ENCODE measurements at regions not wholly inside any gene's neighbourhood (a gene's known extent, or its start where the extent isn't known, plus 50 kb on each side); places are given as distances from the start of the nearest gene placed in this dataset.

GRCh38 chr5:152083231-152083630 lies 158.6 kb upstream of the GLRA1 start:
- H3K27me3 ChIP-seq (ENCODE audit: low read depth, low read length): no peaks in the 10 kb centered on the region
- H4K20me1 ChIP-seq (ENCODE audit: insufficient read depth, low read length): no peaks in the 10 kb centered on the region
- H3K4me3 ChIP-seq (ENCODE audit: low read length): no peak overlapping the region
- H3K9ac ChIP-seq (ENCODE audit: low read length): no peak overlapping the region
- TF ChIP-seq CTCF (IDR thresholded peaks at IDR 0.05; ENCODE audit: low read depth, low read length): no peak
- no peak for TF ChIP-seq EZH2phosphoT487 (IDR thresholded peaks at IDR 0.05; ENCODE audit: low read depth)
- no peaks in the 10 kb centered on the region for H3K36me3 ChIP-seq (replicated peaks; ENCODE audit: low read depth, low read length)
- H3K4me2 ChIP-seq (ENCODE audit: low read length): no peak overlapping the region
- no peak overlapping the region for H2AFZ ChIP-seq (ENCODE audit: low read depth, low read length)
- H3K4me1 ChIP-seq (ENCODE audit: low read length): no peaks in the 10 kb centered on the region
- no peak overlapping the region for H3K27ac ChIP-seq (ENCODE audit: low read length)
- no peaks in the 10 kb centered on the region for H3K79me2 ChIP-seq (ENCODE audit: low read length)
- H3K9me3 ChIP-seq (ENCODE audit: insufficient read depth, low read length): no peaks in the 10 kb centered on the region

GRCh38 chr5:152072091-152072490 lies 147.4 kb upstream of the GLRA1 start:
- Histone ChIP-seq H3K4me1 (ENCODE audit: low read length) (no peaks in the 10 kb centered on the region), H3K9ac (ENCODE audit: low read length) (no peak overlapping the region), H3K9me3 (ENCODE audit: insufficient read depth, low read length) (no peaks in the 10 kb centered on the region), H3K4me3 (ENCODE audit: low read length) (no peak overlapping the region), H3K79me2 (ENCODE audit: low read length) (no peaks in the 10 kb centered on the region), H3K36me3 (replicated peaks; ENCODE audit: low read depth, low read length) (no peaks in the 10 kb centered on the region), H3K27me3 (ENCODE audit: low read depth, low read length) (no peaks in the 10 kb centered on the region), H2AFZ (ENCODE audit: low read depth, low read length) (no peak overlapping the region), H3K4me2 (ENCODE audit: low read length) (no peak overlapping the region), H3K27ac (ENCODE audit: low read length) (no peak overlapping the region), H4K20me1 (ENCODE audit: insufficient read depth, low read length) (no peaks in the 10 kb centered on the region)
- no peak for TF ChIP-seq CTCF (IDR thresholded peaks at IDR 0.05; ENCODE audit: low read depth, low read length)
- TF ChIP-seq EZH2phosphoT487 (IDR thresholded peaks at IDR 0.05; ENCODE audit: low read depth): no peak

GRCh38 chr5:152070591-152070990 lies 145.9 kb upstream of the GLRA1 start:
- Histone ChIP-seq H4K20me1 (ENCODE audit: insufficient read depth, low read length) (no peaks in the 10 kb centered on the region), H3K4me3 (ENCODE audit: low read length) (no peak overlapping the region), H3K27me3 (ENCODE audit: low read depth, low read length) (no peaks in the 10 kb centered on the region), H3K4me2 (ENCODE audit: low read length) (no peak overlapping the region), H3K9me3 (ENCODE audit: insufficient read depth, low read length) (no peaks in the 10 kb centered on the region), H3K4me1 (ENCODE audit: low read length) (no peaks in the 10 kb centered on the region), H3K79me2 (ENCODE audit: low read length) (no peaks in the 10 kb centered on the region), H3K27ac (ENCODE audit: low read length) (no peak overlapping the region), H2AFZ (ENCODE audit: low read depth, low read length) (no peak overlapping the region), H3K9ac (ENCODE audit: low read length) (no peak overlapping the region), H3K36me3 (replicated peaks; ENCODE audit: low read depth, low read length) (no peaks in the 10 kb centered on the region)
- TF ChIP-seq CTCF (IDR thresholded peaks at IDR 0.05; ENCODE audit: low read depth, low read length): no peak

GRCh38 chr5:152066784-152067183 lies 142.1 kb upstream of the GLRA1 start:
- H3K4me3 ChIP-seq (ENCODE audit: low read length): no peak overlapping the region
- H3K4me1 ChIP-seq (ENCODE audit: low read length): no peaks in the 10 kb centered on the region
- no peak overlapping the region for H2AFZ ChIP-seq (ENCODE audit: low read depth, low read length)
- H3K27me3 ChIP-seq (ENCODE audit: low read depth, low read length): no peaks in the 10 kb centered on the region
- H3K9ac ChIP-seq (ENCODE audit: low read length): no peak overlapping the region
- no peaks in the 10 kb centered on the region for H3K9me3 ChIP-seq (ENCODE audit: insufficient read depth, low read length)
- H3K4me2 ChIP-seq (ENCODE audit: low read length): no peak overlapping the region
- no peak overlapping the region for H3K27ac ChIP-seq (ENCODE audit: low read length)
- TF ChIP-seq EZH2phosphoT487 (IDR thresholded peaks at IDR 0.05; ENCODE audit: low read depth) (no peak), CTCF (IDR thresholded peaks at IDR 0.05; ENCODE audit: low read depth, low read length) (no peak)
- H4K20me1 ChIP-seq (ENCODE audit: insufficient read depth, low read length): no peaks in the 10 kb centered on the region
- H3K79me2 ChIP-seq (ENCODE audit: low read length): no peaks in the 10 kb centered on the region
- no peaks in the 10 kb centered on the region for H3K36me3 ChIP-seq (replicated peaks; ENCODE audit: low read depth, low read length)

Measured in OCI-LY3 (cell line).